ENCODE measurements at regions not wholly inside any gene's neighbourhood (a gene's known extent, or its start where the extent isn't known, plus 50 kb on each side); places are given as distances from the start of the nearest gene placed in this dataset.
"Not testable (repeated sequence)": the region's sequence is repeated elsewhere in the genome, so short reads cannot be mapped to it uniquely, and the experiment has no call there.

- no peak for DNase-seq (ENCODE audit: low spot score)
- no peak for TF ChIP-seq CTCF (IDR thresholded peaks at IDR 0.05; ENCODE audit: extremely low read depth, missing control alignments)
Observed at GRCh38 chr2:173720306-173720705, 244.9 kb downstream of the SP3 start.

- TF ChIP-seq CTCF (IDR thresholded peaks at IDR 0.05; ENCODE audit: extremely low read depth, missing control alignments): no peak
Observed at GRCh38 chr2:173734797-173735196, 230.4 kb downstream of the SP3 start.

GRCh38 chr2:173737954-173738575, 227.1 kb downstream of the SP3 start:
- not testable (repeated sequence) for DNase-seq (ENCODE audit: low spot score)

More at GRCh38 chr2:173734797-173735196, 230.4 kb downstream of the SP3 start:
- DNase-seq (ENCODE audit: low spot score): no peak

GRCh38 chr2:173739006-173739405, 226.2 kb downstream of the SP3 start:
- no peak for TF ChIP-seq CTCF (IDR thresholded peaks at IDR 0.05; ENCODE audit: extremely low read depth, missing control alignments)
- no peak for DNase-seq (ENCODE audit: low spot score)

GRCh38 chr2:173740639-173741038, 224.5 kb downstream of the SP3 start:
- no peak for DNase-seq (ENCODE audit: low spot score)
- no peak for TF ChIP-seq CTCF (IDR thresholded peaks at IDR 0.05; ENCODE audit: extremely low read depth, missing control alignments)

GRCh38 chr2:173741759-173742158, 223.4 kb downstream of the SP3 start:
- no peak for DNase-seq (ENCODE audit: low spot score)
- no peak for TF ChIP-seq CTCF (IDR thresholded peaks at IDR 0.05; ENCODE audit: extremely low read depth, missing control alignments)

GRCh38 chr2:173747035-173747434, 218.1 kb downstream of the SP3 start:
- TF ChIP-seq CTCF (IDR thresholded peaks at IDR 0.05; ENCODE audit: extremely low read depth, missing control alignments): no peak
- no peak for DNase-seq (ENCODE audit: low spot score)

GRCh38 chr2:173749315-173749714, 215.9 kb downstream of the SP3 start:
- no peak for DNase-seq (ENCODE audit: low spot score)

More at GRCh38 chr2:173749315-173749714, 215.9 kb downstream of the SP3 start:
- TF ChIP-seq CTCF (IDR thresholded peaks at IDR 0.05; ENCODE audit: extremely low read depth, missing control alignments): no peak
